ENCODE measurements at regions not wholly inside any gene's neighbourhood (a gene's known extent, or its start where the extent isn't known, plus 50 kb on each side); places are given as distances from the start of the nearest gene placed in this dataset.

- TF ChIP-seq EZH2phosphoT487 (IDR thresholded peaks at IDR 0.05; ENCODE audit: low read length): no peak
- TF ChIP-seq, protein P1, sequence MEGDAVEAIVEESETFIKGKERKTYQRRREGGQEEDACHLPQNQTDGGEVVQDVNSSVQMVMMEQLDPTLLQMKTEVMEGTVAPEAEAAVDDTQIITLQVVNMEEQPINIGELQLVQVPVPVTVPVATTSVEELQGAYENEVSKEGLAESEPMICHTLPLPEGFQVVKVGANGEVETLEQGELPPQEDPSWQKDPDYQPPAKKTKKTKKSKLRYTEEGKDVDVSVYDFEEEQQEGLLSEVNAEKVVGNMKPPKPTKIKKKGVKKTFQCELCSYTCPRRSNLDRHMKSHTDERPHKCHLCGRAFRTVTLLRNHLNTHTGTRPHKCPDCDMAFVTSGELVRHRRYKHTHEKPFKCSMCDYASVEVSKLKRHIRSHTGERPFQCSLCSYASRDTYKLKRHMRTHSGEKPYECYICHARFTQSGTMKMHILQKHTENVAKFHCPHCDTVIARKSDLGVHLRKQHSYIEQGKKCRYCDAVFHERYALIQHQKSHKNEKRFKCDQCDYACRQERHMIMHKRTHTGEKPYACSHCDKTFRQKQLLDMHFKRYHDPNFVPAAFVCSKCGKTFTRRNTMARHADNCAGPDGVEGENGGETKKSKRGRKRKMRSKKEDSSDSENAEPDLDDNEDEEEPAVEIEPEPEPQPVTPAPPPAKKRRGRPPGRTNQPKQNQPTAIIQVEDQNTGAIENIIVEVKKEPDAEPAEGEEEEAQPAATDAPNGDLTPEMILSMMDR (IDR thresholded peaks at IDR 0.05; ENCODE audit: low read length): no peak
Observed at GRCh38 chr13:86581706-86582105, 782.5 kb upstream of the SLITRK6 start.

All from MM.1S (cell line).